Left lung (tissue), 4 donors: ENCODE measurements at regions not wholly inside any gene's neighbourhood (a gene's known extent, or its start where the extent isn't known, plus 50 kb on each side); places are given as distances from the start of the nearest gene placed in this dataset.

ENCODE experiments used
- ATAC-seq: fragments of 200-7000 bp; cut with Tn5 transposase; one replicate; pipeline ENCODE4 v1.9.1; 2020; ENCODE audit warnings: moderate library complexity
- DNase-seq, 4 donors: peaks; one replicate each; pipeline ENCODE4 v3.0.0-alpha.2; 2013 to 2020
- H3K27ac ChIP-seq, 2 donors: fragments of 200-600 bp; sonication (generic) in 1 of 2; one replicate each; pipeline versions ENCODE4 v1.5.0 to v1.8.0; 2020 to 2021
- H3K27me3 ChIP-seq, 2 donors: fragments of 200-600 bp; sonication (generic) in 1 of 2; one replicate each; pipeline versions ENCODE4 v1.5.0 to v1.8.0; 2020 to 2021
- H3K36me3 ChIP-seq, 2 donors: fragments of 200-600 bp; sonication (generic) in 1 of 2; one replicate each; pipeline versions ENCODE4 v1.5.0 to v1.8.0; 2020 to 2021
- H3K4me1 ChIP-seq, 2 donors: fragments of 200-600 bp; one replicate each; pipeline ENCODE4 v1.8.0; 2021
- H3K4me3 ChIP-seq, 2 donors: fragments of 200-600 bp; sonication (generic) in 1 of 2; one replicate each; pipeline versions ENCODE4 v1.5.0 to v1.8.0; 2020 to 2021; ENCODE audit warnings: mild to moderate bottlenecking in 1 of 2
- H3K9me3 ChIP-seq, 2 donors: fragments of 200-600 bp; sonication (generic) in 1 of 2; one replicate each; pipeline versions ENCODE4 v1.5.0 to v1.8.0; 2020 to 2021
- intact Hi-C, 2 donors: fragments of 100-400 bp; cut with DNase I; formaldehyde crosslinking; loops; one replicate each; pipeline versions ENCODE4 v1.11.2 to v1.14.2; 2022
- TF ChIP-seq, protein P1 (sequence below), 2 donors: fragments of 200-600 bp; sonication (generic) in 1 of 2; IDR thresholded peaks; one replicate each; pipeline versions ENCODE4 v1.5.0 to v1.8.0; 2021; ENCODE audit warnings: antibody characterized with exemption in 2 of 2
- donor health status: DM: no; HTN: yes; CAD: no.
- donor health status: DM: no; HTN: no; CAD: no.

DNA sequence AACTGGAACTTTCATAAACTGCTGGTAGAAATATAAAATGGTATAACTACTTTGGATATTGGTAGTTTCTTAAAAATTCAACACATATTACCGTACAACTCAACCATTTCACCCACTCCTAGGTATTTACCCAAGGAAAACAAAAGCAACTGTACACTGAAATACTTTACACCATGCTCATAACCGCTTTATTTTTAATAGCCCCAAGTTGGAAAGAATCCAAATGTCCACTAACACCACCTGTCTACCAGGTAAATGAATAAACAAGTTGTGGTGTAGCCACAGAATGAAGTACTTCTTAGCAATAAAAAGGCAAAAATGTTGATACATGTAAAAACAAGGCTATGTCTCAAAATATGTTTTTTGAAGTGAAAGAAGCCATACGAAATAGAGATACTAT is 215.9 kb upstream of the PEX5L start:
- no peaks in the 10 kb centered on the region for H3K4me1 ChIP-seq
- no peak for ATAC-seq
- H3K36me3 ChIP-seq, result no peaks in the 10 kb centered on the region
- TF ChIP-seq, protein P1, sequence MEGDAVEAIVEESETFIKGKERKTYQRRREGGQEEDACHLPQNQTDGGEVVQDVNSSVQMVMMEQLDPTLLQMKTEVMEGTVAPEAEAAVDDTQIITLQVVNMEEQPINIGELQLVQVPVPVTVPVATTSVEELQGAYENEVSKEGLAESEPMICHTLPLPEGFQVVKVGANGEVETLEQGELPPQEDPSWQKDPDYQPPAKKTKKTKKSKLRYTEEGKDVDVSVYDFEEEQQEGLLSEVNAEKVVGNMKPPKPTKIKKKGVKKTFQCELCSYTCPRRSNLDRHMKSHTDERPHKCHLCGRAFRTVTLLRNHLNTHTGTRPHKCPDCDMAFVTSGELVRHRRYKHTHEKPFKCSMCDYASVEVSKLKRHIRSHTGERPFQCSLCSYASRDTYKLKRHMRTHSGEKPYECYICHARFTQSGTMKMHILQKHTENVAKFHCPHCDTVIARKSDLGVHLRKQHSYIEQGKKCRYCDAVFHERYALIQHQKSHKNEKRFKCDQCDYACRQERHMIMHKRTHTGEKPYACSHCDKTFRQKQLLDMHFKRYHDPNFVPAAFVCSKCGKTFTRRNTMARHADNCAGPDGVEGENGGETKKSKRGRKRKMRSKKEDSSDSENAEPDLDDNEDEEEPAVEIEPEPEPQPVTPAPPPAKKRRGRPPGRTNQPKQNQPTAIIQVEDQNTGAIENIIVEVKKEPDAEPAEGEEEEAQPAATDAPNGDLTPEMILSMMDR (IDR thresholded peaks at IDR 0.05), result no peak
- H3K27ac ChIP-seq, result no peak overlapping the region
- intact Hi-C loops, result no loop called here
- H3K4me3 ChIP-seq, result no peak overlapping the region
- peak in 1 of 4 donors; percentile 1 for DNase-seq
- H3K27me3 ChIP-seq, result no peaks in the 10 kb centered on the region
- peaks cover 0 to 7% of the 10 kb centered on the region in 2 donors for H3K9me3 ChIP-seq

DNA sequence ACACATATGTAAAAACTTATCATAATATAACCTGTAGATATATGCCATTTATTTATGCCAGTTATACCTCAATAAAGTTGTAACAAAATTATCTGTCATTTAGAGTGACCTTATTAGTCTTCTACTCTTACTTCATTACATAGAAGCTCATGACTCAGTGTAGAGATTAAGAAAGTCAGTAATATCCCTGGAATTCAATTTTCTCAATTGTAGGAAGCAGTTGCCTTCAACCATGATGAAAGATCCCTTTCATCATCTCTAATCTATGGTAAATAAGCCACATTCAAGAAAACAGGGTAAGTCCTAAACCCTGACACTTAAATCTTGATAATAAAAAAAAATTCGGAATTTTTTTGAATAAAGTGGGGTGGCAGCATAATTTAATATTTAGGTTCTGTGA is 216.5 kb upstream of the PEX5L start:
- H3K27ac ChIP-seq, result no peak overlapping the region
- TF ChIP-seq, protein P1 (IDR thresholded peaks at IDR 0.05), result no peak
- intact Hi-C loops, result no loop called here
- no peaks in the 10 kb centered on the region for H3K27me3 ChIP-seq
- H3K4me1 ChIP-seq, result no peaks in the 10 kb centered on the region
- H3K4me3 ChIP-seq, result no peak overlapping the region
- H3K36me3 ChIP-seq, result no peaks in the 10 kb centered on the region
- no peak for ATAC-seq
- DNase-seq, result no peak
- H3K9me3 ChIP-seq, result peaks cover 0 to 10% of the 10 kb centered on the region in 2 donors

DNA sequence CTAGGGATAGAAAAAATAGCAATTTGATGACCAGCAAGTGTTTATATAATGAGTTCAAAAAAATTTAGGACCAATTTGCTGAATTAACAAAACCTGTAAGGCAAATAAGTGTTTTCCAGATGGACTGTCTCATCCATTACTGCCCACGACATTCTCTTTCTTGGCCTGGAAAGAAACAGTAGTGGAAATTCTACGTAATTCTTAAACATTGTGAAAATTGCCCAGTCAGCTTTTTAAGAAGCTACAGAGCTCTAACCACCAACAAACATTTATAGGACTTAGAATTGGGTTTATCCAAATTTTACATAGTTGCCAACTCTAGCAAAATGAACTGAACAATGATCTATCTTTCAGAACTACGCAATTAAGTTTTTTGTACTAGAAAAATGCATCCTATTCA is 227.7 kb upstream of the PEX5L start:
- no peaks in the 10 kb centered on the region for H3K27me3 ChIP-seq
- H3K4me1 ChIP-seq, result no peaks in the 10 kb centered on the region
- H3K9me3 ChIP-seq, result peaks cover 0 to 31% of the 10 kb centered on the region in 2 donors
- H3K4me3 ChIP-seq, result no peak overlapping the region
- TF ChIP-seq, protein P1 (IDR thresholded peaks at IDR 0.05), result no peak
- DNase-seq (no peak), ATAC-seq (no peak)
- H3K36me3 ChIP-seq, result no peaks in the 10 kb centered on the region
- H3K27ac ChIP-seq, result no peak overlapping the region
- intact Hi-C loops, result no loop called here

- H3K27me3 ChIP-seq, result no peaks in the 10 kb centered on the region
- DNase-seq (no peak), ATAC-seq (no peak)
- TF ChIP-seq, protein P1 (IDR thresholded peaks at IDR 0.05), result no peak
- H3K4me1 ChIP-seq, result no peaks in the 10 kb centered on the region
- no peaks in the 10 kb centered on the region for H3K36me3 ChIP-seq
- H3K9me3 ChIP-seq, result peaks cover 0 to 20% of the 10 kb centered on the region in 2 donors
- H3K4me3 ChIP-seq, result no peak overlapping the region
- intact Hi-C loops, result no loop called here
- no peak overlapping the region for H3K27ac ChIP-seq
Measured at GRCh38 chr3:180265551-180265950, 228.8 kb upstream of the PEX5L start.

GRCh38 chr3:180267202-180267843 is 230.6 kb upstream of the PEX5L start:
- Histone ChIP-seq H3K27ac (no peak overlapping the region), H3K27me3 (no peaks in the 10 kb centered on the region), H3K4me1 (no peaks in the 10 kb centered on the region), H3K4me3 (no peak overlapping the region), H3K9me3 (peaks cover 0 to 3% of the 10 kb centered on the region in 2 donors), H3K36me3 (no peaks in the 10 kb centered on the region)
- intact Hi-C loops, result no loop called here
- DNase-seq, result no peak
- TF ChIP-seq, protein P1 (IDR thresholded peaks at IDR 0.05), result no peak
- ATAC-seq, result no peak
